GM10266 (cell line): ENCODE measurements at regions not wholly inside any gene's neighbourhood (a gene's known extent, or its start where the extent isn't known, plus 50 kb on each side); places are given as distances from the start of the nearest gene placed in this dataset.
"Not testable (repeated sequence)": the region's sequence is repeated elsewhere in the genome, so short reads cannot be mapped to it uniquely, and the experiment has no call there.

Source experiments
- DNase-seq: peaks from one replicate; pipeline ENCODE4 v3.0.0; 2012; ENCODE audit errors: extremely low spot score
- CTCF ChIP-seq: IDR thresholded peaks from 2 replicates; pipeline ENCODE4 v1.5.1; 2012; ENCODE audit warnings: mild to moderate bottlenecking, low read depth; ENCODE audit not compliant: control insufficient read depth, insufficient read depth; ENCODE audit errors: missing control alignments

DNA sequence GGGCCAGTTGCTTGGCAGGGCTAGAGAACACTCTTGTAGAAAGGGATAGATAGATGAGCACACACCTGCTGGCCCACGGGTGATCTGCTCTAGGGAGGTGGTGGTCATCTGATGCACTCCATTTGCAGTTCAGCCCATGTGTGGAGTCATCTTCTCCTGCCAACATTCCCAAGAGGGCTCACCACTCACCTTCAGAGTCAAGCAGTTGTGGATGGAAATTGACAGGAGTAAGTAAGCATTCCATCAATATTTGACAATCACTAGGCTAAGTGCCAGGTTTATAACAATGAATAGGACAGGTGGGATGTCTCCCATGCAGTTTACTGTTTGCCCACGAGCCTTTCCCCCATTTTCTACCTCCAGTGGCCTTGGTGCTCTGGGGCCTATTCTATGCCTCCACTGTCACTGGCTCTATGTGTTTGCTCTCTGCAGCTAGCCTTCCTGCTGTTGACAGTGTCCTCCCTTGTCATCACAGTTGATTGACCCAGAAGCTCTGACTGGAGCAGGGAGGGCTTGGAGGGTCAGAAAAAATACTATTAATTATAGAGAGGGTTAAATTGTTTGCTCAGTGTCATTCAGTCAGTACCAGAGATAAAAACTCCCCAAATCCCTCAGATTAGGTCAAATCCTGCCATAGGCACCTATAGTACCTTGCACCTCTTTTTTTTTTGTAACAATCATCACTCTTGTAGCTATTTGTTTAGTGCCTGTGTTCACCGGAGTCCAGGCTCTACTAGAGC is 134.6 kb upstream of the PZP start:
- TF ChIP-seq CTCF = no peak
- DNase-seq = no peak

GRCh38 chr12:9341260-9341585 is 133.0 kb upstream of the PZP start:
- DNase-seq = no peak
- no peak for TF ChIP-seq CTCF

DNA sequence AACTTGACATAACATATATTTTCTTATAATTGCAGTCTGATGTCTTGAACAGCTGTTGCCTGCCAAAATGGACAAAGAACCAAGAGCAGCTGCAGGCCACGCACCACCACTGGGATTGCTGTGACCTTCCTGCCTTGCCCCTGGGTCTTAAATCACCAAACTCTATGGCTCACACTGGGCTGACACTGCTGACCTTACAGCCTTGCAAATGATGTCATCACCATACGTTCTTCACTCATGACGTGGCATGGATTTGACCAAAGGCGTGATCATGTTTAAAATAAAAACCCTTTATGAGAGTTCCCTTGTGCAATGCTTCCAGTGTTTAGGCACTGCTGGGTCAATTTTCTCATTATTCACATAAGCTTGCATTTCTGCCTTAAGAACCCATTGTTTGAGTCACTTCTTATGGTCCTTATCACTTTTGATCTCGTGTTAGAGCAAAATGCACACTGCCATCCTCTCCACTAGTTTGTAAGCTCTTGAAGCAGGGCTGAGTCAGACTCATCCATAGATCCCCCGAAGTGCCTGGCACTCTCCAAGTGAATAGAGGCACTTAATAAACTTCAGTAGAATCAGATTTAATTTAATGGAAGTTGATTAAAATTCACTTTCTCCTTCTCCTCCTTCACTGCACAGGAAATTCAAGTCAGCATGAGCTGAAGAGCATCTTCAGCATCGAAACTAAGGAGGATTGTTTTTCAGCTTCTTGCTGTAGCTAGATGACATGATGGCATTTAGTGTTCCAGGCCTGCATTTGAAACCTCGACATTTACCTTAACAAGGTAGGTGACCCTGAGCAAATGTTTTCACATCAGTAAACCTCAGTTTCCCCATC is 132.4 kb upstream of the PZP start:
- no peak for TF ChIP-seq CTCF
- no peak for DNase-seq

GRCh38 chr12:9337656-9338055 is 129.5 kb upstream of the PZP start:
- TF ChIP-seq CTCF = no peak
- no peak for DNase-seq

DNA sequence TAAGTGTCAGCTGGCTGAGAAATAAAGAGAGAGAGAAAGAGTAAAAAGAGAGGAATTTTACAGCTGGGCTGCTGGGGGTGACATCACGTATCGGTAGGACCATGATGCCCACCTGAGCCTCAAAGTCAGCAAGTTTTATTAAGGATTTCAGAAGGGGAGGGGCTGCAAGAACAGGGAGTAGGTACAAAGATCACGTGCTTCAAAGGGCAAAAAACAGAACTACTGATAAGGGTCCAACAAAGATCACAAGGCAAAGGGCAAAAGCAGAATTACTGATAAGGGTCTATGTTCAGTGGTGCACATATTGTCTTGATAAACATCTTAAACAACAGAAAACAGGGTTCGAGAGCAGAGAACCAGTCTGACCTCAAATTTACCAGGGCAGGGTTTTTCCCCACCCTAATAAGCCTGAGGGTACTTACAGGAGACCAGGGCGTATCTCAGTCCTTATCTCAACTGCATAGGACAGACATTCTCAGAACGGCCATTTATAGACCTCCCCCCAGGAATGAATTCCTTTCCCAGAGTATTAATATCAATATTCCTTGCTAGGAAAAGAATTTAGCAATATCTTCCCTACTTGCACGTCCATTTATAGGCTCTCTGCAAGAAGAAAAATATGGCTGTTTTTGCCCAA is 128.3 kb upstream of the PZP start:
- not testable (repeated sequence) for DNase-seq

DNA sequence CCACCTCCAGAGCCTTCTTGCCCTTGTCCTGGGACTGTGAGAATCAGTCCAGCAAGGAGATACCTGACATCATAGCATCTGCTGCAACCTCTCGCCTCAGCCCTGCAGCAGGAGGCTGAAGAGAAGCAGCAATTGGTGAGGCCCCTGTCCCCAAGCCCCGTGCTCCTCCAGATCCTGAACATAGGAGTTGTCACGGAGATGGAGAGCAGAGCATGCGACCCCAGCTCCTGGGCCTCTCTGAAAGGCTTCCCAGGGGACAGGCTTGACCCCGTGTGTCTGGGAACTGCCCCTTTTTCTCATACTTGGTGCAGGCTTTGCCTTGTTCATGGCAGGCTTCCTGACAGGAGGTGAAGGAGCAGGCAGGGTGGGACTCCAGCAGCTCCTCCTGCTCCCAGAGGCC is 127.7 kb upstream of the PZP start:
- TF ChIP-seq CTCF = no peak
- no peak for DNase-seq

- no peak for DNase-seq
- no peak for TF ChIP-seq CTCF
Measured at GRCh38 chr12:9334964-9335363, 126.8 kb upstream of the PZP start.
